Liver (tissue), 8 donors: ENCODE measurements at regions not wholly inside any gene's neighbourhood (a gene's known extent, or its start where the extent isn't known, plus 50 kb on each side); places are given as distances from the start of the nearest gene placed in this dataset.
A peak's percentile ranks its signal among the peaks of the same experiment; 100 is the strongest.

Experiments
- DNase-seq: peaks from one replicate; pipeline ENCODE4 v3.0.0-alpha.2; 2017; ENCODE audit warnings: low spot score
- H3K27ac ChIP-seq, 2 donors: one replicate each; pipeline ENCODE4 v1.7.0; 2013; ENCODE audit warnings: inconsistent platforms in 2 of 2, low read length in 2 of 2, control low read depth in 1 of 2, low read depth in 1 of 2, mild to moderate bottlenecking in 1 of 2
- H3K27me3 ChIP-seq, 4 donors: one replicate each; pipeline versions ENCODE4 v1.6.1 to v1.7.0; 2013; ENCODE audit warnings: low read length in 3 of 4, inconsistent platforms in 1 of 4, mild to moderate bottlenecking in 1 of 4, moderate library complexity in 1 of 4; ENCODE audit not compliant: control insufficient read depth in 4 of 4, insufficient read depth in 4 of 4
- H3K36me3 ChIP-seq, 4 donors: one replicate each; pipeline versions ENCODE4 v1.6.1 to v1.7.0; 2013; ENCODE audit warnings: low read length in 3 of 4, mild to moderate bottlenecking in 3 of 4, low read depth in 1 of 4, moderate library complexity in 1 of 4; ENCODE audit not compliant: control insufficient read depth in 4 of 4, insufficient read depth in 3 of 4
- H3K4me1 ChIP-seq, 4 donors: one replicate each; pipeline versions ENCODE4 v1.6.1 to v1.7.0; 2013; ENCODE audit warnings: low read length in 3 of 4, mild to moderate bottlenecking in 3 of 4, moderate library complexity in 1 of 4; ENCODE audit not compliant: control insufficient read depth in 4 of 4, insufficient read depth in 4 of 4
- H3K4me3 ChIP-seq, 3 donors: one replicate each; pipeline versions ENCODE4 v1.6.1 to v1.7.0; 2013; ENCODE audit warnings: low read length in 3 of 3, control low read depth in 1 of 3, low read depth in 1 of 3, mild to moderate bottlenecking in 1 of 3
- H3K9ac ChIP-seq, 2 donors: one replicate each; pipeline ENCODE4 v1.7.0; 2013; ENCODE audit warnings: low read length in 2 of 2, mild to moderate bottlenecking in 2 of 2, moderate library complexity in 2 of 2, control low read depth in 1 of 2, low read depth in 1 of 2
- H3K9me3 ChIP-seq, 4 donors: one replicate each; pipeline versions ENCODE4 v1.6.1 to v1.7.0; 2013; ENCODE audit warnings: low read length in 3 of 4; ENCODE audit not compliant: control insufficient read depth in 4 of 4
- ATF3 ChIP-seq: IDR thresholded peaks from 2 replicates; pipeline ENCODE4 v1.6.1; 2016; ENCODE audit warnings: antibody characterized with exemption
- CTCF ChIP-seq: fragments of 150-350 bp; IDR thresholded peaks from 2 replicates; pipeline ENCODE4 v1.5.1; 2017; ENCODE audit warnings: improper control_type of control experiment, low read depth, low read length; ENCODE audit not compliant: missing input control
- EGR1 ChIP-seq, 2 donors: IDR thresholded peaks; 2 replicates each; pipeline ENCODE4 v1.6.1; 2016 to 2018; ENCODE audit warnings: antibody characterized with exemption in 2 of 2, low read depth in 2 of 2
- FOXA2 ChIP-seq: IDR thresholded peaks from 2 replicates; pipeline ENCODE4 v1.6.1; 2016; ENCODE audit warnings: antibody characterized with exemption
- GABPA ChIP-seq, 2 donors: IDR thresholded peaks in 1 of 2; conservative IDR thresholded peaks in 1 of 2; 2 replicates each; pipeline ENCODE4 v1.6.1; 2016; ENCODE audit warnings: antibody characterized with exemption in 2 of 2, mild to moderate bottlenecking in 1 of 2, moderate library complexity in 1 of 2
- HNF4A ChIP-seq, 2 donors: conservative IDR thresholded peaks; 2 replicates each; pipeline ENCODE4 v1.6.1; 2016; ENCODE audit warnings: antibody characterized with exemption in 2 of 2, mild to moderate bottlenecking in 2 of 2
- HNF4G ChIP-seq: IDR thresholded peaks from 2 replicates; pipeline ENCODE4 v1.6.1; 2016; ENCODE audit warnings: antibody characterized with exemption
- MAX ChIP-seq: IDR thresholded peaks from 2 replicates; pipeline ENCODE4 v1.6.1; 2016; ENCODE audit warnings: antibody characterized with exemption
- RAD21 ChIP-seq, 2 donors: IDR thresholded peaks; 2 replicates each; pipeline ENCODE4 v1.6.1; 2016; ENCODE audit warnings: antibody characterized with exemption in 2 of 2, mild to moderate bottlenecking in 2 of 2
- RXRA ChIP-seq, 2 donors: IDR thresholded peaks; 2 replicates each; pipeline ENCODE4 v1.6.1; 2017 to 2018; ENCODE audit warnings: antibody characterized with exemption in 2 of 2, mild to moderate bottlenecking in 1 of 2
- SP1 ChIP-seq: IDR thresholded peaks from 2 replicates; pipeline ENCODE4 v1.6.1; 2018; ENCODE audit warnings: antibody characterized with exemption, mild to moderate bottlenecking
- YY1 ChIP-seq: IDR thresholded peaks from 2 replicates; pipeline ENCODE4 v1.6.1; 2016; ENCODE audit warnings: antibody characterized with exemption, mild to moderate bottlenecking
- ZBTB33 ChIP-seq: IDR thresholded peaks from 2 replicates; pipeline ENCODE4 v1.6.1; 2016; ENCODE audit warnings: antibody characterized with exemption
- WGBS: extraction: QIAGEN DNeasy Blood & Tissue Kit; methylation state at CpG from one replicate; pipeline ENCODE4 v1.1.7; 2013; 5-methylcytosine and 5-hydroxymethylcytosine counted together
- donor health status: healthy.
- donor health status: healthy.
- donor health status: healthy.
- donor health status: healthy.
- donor health status: healthy.

- H3K36me3 ChIP-seq: no peaks in the 10 kb centered on the region
- H3K27ac ChIP-seq: no peak overlapping the region
- H3K4me3 ChIP-seq: no peak overlapping the region
- H3K9me3 ChIP-seq: no peaks in the 10 kb centered on the region
- no peak for DNase-seq
- peaks cover 0 to 2% (median 0%) of the 10 kb centered on the region in 4 donors for H3K27me3 ChIP-seq
- 88% methylated on average over 5 of the region's 5 CpGs for WGBS
- TF ChIP-seq FOXA2 (no peak), RAD21 (IDR thresholded peaks at IDR 0.05) (no peak), YY1 (no peak), CTCF (no peak), HNF4A (conservative IDR thresholded peaks at IDR 0.05) (no peak), EGR1 (IDR thresholded peaks at IDR 0.05; ENCODE audit: low read depth in 2 of 2) (no peak), ZBTB33 (no peak), ATF3 (no peak), HNF4G (no peak), RXRA (IDR thresholded peaks at IDR 0.05) (no peak), GABPA (IDR thresholded peaks at IDR 0.05 in 1 of 2, conservative IDR thresholded peaks at IDR 0.05 in 1 of 2) (no peak)
- H3K9ac ChIP-seq: no peak overlapping the region
- H3K4me1 ChIP-seq: no peaks in the 10 kb centered on the region
These were observed 138.2 kb upstream of the OSR1 start for GRCh38 chr2:19496646-19497045.

- WGBS: 82% methylated on average over 4 of the region's 4 CpGs
- H3K36me3 ChIP-seq: no peaks in the 10 kb centered on the region
- H3K9ac ChIP-seq: no peak overlapping the region
- TF ChIP-seq HNF4A (conservative IDR thresholded peaks at IDR 0.05) (peak in 1 of 2 donors; percentile 33), FOXA2 (no peak)
- H3K4me1 ChIP-seq: no peaks in the 10 kb centered on the region
- DNase-seq: no peak
- H3K27me3 ChIP-seq: peaks cover 0 to 2% (median 0%) of the 10 kb centered on the region in 4 donors
- no peak overlapping the region for H3K4me3 ChIP-seq
- H3K9me3 ChIP-seq: no peaks in the 10 kb centered on the region
- no peak overlapping the region for H3K27ac ChIP-seq
These were observed 135.8 kb upstream of the OSR1 start for GRCh38 chr2:19494241-19494640.

GRCh38 chr2:19491796-19492195 is 133.4 kb upstream of the OSR1 start:
- WGBS: 79% methylated on average over 3 of the region's 3 CpGs
- Histone ChIP-seq H3K27ac (no peak overlapping the region), H3K9ac (no peak overlapping the region), H3K4me3 (no peak overlapping the region), H3K4me1 (no peaks in the 10 kb centered on the region), H3K9me3 (no peaks in the 10 kb centered on the region), H3K27me3 (peaks cover 0 to 2% (median 0%) of the 10 kb centered on the region in 4 donors), H3K36me3 (no peaks in the 10 kb centered on the region)
- DNase-seq: no peak
- TF ChIP-seq HNF4G (no peak), HNF4A (conservative IDR thresholded peaks at IDR 0.05) (no peak), GABPA (IDR thresholded peaks at IDR 0.05 in 1 of 2, conservative IDR thresholded peaks at IDR 0.05 in 1 of 2) (no peak), ATF3 (no peak), MAX (no peak), SP1 (no peak), RXRA (IDR thresholded peaks at IDR 0.05) (no peak)
